ENCODE measurements at regions not wholly inside any gene's neighbourhood (a gene's known extent, or its start where the extent isn't known, plus 50 kb on each side); places are given as distances from the start of the nearest gene placed in this dataset.

DNA sequence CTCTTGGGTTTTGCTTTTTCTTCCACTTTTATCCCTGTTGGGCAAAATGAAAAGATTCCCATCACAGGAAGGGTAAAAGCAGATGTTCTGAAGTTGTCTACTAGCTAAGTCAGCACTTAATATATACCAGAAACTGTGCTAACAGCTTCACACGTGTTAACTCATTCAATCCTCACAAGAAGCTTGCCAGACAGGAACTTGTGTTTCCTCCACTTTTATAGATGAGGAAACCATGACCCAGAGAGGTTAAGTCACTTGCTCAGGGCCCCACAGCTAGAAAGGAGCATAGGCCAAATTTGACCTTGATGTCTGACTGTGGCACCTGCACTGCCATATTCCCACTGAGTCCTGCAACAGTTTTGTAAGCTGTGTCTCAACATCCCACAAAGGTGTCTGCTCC, 76.8 kb upstream of the EPC2 start:
- DNase-seq: no peak

DNA sequence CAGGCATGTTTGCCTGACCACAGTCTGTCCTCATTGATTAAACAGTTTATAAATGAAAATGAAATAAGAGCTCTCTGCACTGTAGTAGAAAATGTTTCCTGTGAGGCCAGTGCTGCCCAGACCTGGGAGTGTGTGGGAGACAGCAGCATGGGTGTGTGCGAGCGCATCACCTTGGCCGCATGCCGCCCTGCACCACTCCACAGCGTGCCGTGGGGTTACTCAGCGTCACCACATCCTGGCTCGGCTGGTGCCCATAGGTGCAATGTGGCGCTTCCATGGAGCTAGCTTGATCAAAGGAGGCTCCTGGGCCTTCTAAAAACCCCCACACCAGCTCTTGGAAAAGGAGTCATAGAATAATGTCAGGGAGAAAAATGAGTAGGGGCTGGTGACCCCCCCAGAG, 76.0 kb upstream of the EPC2 start:
- DNase-seq: no peak

DNA sequence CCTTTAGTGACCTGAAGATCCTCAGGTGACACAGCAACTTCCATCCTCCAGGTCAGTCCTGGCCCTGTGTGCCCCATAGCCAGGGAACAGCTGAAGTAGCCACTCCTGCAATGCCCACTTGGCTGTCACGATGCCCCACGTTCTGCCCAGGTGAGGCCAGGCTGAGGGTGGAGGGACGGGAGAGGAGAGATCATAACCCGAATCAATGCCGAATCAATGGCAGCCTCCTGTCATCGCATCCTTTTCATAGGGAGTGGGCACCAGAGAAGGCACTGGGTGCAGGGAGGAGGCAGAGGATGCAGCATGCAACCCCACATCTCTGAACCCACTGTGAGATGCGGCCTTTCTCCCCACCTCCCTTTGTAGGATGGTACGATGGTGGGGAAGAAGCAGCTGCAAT, 75.3 kb upstream of the EPC2 start:
- DNase-seq: no peak

DNA sequence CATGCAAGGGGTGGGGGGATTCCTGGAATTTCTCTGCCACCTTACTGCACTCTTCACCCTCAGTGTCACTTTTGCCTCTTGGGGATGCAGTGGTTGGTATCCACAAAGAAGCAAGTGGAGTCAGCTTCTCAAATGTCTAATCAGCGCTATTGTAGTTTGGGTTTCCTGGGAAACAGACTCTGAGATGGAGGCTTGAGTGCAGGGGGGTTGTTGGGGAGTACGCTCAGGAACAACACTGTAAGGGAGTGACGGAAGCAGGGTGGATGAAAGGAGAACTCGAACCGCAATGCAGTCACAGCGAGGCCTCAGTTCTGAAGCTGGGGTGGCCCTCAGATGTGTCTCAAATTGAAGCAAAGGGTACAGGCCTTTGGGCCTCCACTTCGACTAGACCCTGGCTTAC, 73.6 kb upstream of the EPC2 start:
- no peak for DNase-seq

DNA sequence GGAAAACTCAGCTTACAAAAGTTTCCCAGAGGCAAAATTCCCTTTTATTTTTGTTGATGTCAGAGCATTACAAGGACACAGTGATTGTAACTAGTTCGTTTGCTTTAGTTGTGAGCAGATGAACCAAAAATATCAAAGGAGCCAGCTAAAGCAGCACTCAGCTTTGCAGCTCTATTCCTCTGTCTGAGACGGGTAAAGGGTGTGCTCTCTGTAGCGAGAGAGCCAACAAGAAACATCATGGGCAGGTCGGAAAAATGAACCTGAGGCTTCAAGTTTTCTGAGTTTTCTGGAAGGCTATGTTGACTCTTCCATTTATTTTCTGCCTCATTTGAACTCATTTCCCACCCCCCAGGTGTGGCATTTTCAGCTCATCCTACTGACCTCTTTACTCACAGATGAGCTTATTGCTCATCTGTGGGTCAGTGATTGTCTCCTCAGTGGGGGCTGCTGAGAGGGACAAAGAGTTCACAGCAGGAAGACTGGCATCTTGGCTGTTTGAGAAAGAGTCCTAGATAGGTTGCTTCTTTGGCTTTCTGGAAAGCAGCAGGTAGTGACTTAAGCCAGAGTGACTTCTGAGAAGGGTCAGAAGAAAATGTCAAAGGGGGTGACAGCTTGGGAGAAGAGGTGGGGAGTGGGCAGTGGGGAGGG, 66.6 kb upstream of the EPC2 start:
- DNase-seq: no peak

DNA sequence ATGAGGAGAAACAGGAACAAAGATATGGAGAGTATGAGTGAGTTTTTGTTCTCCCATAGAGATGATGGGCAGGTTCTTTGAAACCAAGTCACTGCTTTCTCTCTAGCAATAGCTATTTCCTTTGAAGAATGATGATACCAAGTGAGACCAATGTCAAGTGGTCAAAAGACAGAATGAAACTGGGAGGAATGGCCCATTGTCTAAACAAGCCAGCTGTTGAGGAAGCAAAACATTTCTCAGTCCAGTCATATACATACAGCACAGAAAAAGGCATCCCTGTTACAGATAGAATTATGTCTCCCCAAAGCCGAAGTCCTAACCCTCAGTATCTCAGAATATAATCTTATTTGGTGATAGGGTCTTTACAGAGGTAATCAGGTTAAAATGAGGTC, 66.1 kb upstream of the EPC2 start:
- DNase-seq: no peak

DNA sequence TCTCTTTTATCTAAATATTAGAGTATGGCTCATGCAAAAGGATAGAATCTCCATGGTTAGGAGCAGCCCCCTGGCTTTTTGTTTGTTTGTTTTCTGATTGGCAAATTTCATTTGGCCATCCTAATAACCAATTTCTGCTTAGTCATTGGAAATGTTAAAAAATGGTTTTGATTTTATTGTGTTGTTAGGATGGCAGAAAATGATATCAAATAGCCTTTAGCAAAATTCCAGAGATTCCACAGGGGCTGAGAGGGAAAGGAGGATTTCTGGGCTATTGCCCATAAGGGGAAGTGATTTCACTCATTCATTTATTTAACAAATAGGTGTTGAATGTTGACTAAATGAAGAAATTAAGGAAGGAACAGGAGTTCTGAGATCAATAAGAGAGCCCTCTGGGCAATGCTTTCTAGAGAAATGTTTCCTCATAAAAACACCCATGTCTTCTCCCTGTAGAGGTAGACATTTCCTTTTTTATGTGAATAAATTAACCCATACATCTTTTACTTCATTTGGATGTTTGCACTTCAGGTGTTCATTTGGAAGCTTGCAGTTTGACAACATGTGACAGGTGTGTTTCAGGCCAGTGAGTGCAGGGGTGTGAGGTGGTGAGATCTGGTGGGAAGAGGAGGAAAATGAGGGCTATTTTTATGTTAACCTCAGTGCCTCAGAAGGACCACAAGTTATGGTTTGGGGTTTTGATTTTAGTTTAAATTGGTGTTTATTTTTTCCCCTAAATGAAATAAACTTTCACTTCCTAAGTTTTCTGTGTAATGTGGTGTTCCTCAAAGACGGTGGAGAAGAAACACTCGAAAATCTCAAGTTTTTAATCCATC, 61.7 kb upstream of the EPC2 start:
- DNase-seq: no peak

DNA sequence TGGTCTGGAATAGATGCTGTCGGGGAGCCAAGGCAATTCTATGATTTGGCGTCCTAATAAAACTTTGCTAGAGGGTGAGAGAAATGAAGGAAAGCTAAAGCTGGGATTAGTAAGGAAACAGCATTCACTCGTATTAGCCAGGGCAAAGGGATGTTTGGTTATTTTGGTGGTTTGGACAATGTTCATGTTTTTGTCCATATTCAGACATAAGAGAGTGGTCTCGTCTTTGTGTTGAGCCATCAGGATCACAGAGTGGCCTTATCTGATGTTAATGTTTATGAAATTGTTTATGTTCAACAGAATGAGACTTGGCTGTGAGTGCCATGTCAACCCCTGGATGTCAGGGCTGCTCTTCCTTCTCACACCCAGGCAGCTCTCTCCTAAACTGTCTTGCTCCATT, 58.9 kb upstream of the EPC2 start:
- DNase-seq: no peak

DNA sequence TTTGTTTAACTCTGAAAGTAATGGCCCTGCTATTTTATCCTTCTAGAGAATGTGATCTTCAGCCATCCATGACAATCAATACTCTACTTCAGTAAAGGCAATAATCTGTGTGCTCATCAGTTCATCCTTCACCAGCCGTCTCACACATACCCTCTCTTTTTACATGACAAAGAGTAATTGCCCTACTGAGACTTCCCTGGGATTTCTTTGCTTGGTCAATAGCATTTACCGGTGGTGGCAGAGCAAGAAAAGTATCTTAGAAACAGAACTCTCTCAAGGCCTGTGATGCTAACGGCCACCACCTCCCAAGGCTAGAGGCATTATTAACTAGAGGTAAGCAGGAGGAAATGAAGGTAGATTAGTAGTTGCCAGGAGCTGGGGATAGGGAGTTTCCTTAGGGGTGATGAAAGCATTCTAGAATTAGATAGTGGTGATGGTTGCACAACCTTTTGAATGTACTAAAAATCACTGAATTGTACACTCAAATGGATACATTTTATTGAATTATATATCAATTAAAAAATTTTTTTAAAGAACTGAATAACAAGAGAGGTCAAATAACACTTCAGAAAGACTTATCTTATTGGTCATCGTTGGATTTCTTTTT, 57.9 kb upstream of the EPC2 start:
- no peak for DNase-seq

DNA sequence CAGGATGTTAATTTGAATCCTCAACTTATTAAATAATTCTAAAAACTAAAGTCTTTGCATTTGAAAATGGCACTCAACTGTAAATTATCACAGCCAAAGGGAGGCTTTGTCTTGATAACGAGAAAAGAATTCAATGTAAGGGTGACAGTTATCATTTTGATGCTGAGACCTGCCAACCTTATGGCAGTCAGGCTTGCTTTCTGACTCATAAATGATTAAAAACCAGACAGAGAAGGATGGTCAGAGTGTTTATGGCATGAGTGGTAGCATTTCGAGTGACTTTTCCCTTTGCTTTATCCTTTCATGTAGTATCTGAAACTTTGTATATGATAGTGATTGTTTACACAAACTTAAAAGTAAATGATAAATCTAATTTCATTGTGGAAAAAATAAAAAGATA, 53.9 kb upstream of the EPC2 start:
- DNase-seq: no peak

DNA sequence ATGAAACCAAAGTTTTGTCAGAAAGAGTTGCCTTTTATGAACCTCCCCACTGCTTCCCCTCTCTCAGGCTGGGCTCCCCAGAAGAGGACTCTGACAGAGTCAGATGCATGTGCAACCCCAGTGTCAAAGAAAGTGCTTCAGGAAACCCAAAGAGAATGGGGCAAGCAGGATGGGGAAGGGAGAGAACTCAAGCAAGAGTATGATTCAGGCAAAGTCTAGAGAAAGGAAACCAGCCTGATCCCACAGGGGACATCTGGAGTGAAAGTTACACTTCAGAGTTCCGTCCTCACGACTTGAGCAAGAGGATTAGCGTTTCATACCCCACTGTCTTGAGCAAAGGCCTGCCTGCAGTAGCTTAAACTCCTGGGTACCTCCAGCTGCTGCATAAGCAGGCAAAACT, 51.8 kb upstream of the EPC2 start:
- DNase-seq: peak; percentile 13

DNA sequence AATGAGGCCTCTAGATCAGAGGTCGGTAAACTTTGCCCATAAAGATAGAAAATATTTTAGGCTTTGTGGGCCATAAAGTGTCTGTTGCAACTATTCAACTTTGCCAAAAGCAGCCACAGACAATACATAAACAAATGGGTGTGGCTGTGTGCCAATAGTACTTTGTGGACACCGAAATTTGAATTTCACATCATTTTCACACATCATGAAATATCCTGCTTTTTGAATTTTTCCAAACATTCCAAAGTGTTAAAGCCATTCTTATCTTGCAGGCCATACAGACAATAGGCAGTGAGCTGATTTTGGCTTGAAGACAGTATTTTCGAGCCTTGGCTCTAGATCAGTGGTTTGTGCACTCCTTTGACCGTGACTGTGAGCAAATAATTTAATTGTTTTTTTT, 51.1 kb upstream of the EPC2 start:
- DNase-seq: no peak

DNA sequence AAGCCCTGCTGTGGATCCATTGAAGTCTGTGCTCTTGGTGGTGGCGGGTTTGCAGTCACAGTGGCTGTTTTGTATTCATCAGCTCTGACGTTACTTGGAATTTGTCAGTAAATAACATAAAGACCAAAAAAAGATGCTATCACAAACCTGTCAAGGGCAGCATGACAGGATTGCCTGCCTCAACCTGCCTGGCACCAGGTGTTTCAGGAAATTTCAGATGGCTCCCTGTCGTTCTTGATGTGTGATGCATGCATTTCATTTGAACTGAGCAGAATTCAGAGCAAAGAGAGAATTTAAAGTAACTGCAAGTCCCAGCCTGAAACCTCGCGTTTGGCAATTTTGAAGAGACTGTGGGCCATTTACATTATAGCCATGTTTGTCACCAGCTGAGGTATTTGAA, 50.3 kb upstream of the EPC2 start:
- no peak for DNase-seq

All from hematopoietic multipotent progenitor cell treated with erythropoietin and hydrocortisone succinate and interleukin-3 and kit ligand, for 4 days (in vitro differentiated cells).